Smooth muscle cell (in vitro differentiated cells): ENCODE measurements at regions not wholly inside any gene's neighbourhood (a gene's known extent, or its start where the extent isn't known, plus 50 kb on each side); places are given as distances from the start of the nearest gene placed in this dataset.

Experiments
- DNase-seq: peaks from one replicate; lab custom pipeline; 2025; ENCODE audit not compliant: unreplicated experiment; lab: John Stamatoyannopoulos, UW
- H2AFZ ChIP-seq: fragments of 200-600 bp; sonication (generic); 2 replicates; pipeline ENCODE4 v1.6.0; 2016; ENCODE audit warnings: antibody characterized with exemption, low read depth, mild to moderate bottlenecking
- H3F3A ChIP-seq: fragments of 200-600 bp; sonication (generic); 2 replicates; pipeline ENCODE4 v1.6.0; 2017; ENCODE audit warnings: antibody characterized with exemption, low read depth
- H3K27ac ChIP-seq: fragments of 200-600 bp; sonication (generic); 2 replicates; pipeline ENCODE4 v1.5.1; 2016; ENCODE audit warnings: low read depth, mild to moderate bottlenecking
- H3K27me3 ChIP-seq: fragments of 200-600 bp; sonication (generic); 2 replicates; pipeline ENCODE4 v1.6.1; 2016; ENCODE audit warnings: low read depth, mild to moderate bottlenecking
- H3K36me3 ChIP-seq: fragments of 200-600 bp; sonication (generic); 2 replicates; pipeline ENCODE4 v1.5.1; 2016; ENCODE audit warnings: low read depth
- H3K4me1 ChIP-seq: fragments of 200-600 bp; sonication (generic); 2 replicates; pipeline ENCODE4 v1.5.1; 2016; ENCODE audit warnings: low read depth
- H3K4me2 ChIP-seq: fragments of 200-600 bp; sonication (generic); 2 replicates; pipeline ENCODE4 v1.6.0; 2016; ENCODE audit warnings: mild to moderate bottlenecking
- H3K4me3 ChIP-seq: fragments of 200-600 bp; sonication (generic); 2 replicates; pipeline ENCODE4 v1.5.1; 2016; ENCODE audit warnings: mild to moderate bottlenecking
- H3K79me2 ChIP-seq: fragments of 200-600 bp; sonication (generic); 2 replicates; pipeline ENCODE4 v1.6.0; 2016; ENCODE audit warnings: low read depth, mild to moderate bottlenecking
- H3K9ac ChIP-seq: fragments of 200-600 bp; sonication (generic); 2 replicates; pipeline ENCODE4 v1.6.0; 2016; ENCODE audit warnings: low read depth
- H3K9me3 ChIP-seq: fragments of 200-600 bp; sonication (generic); replicated peaks from 2 replicates; pipeline ENCODE4 v1.5.1; 2016; ENCODE audit warnings: low read depth
- H4K20me1 ChIP-seq: fragments of 200-600 bp; sonication (generic); 2 replicates; pipeline ENCODE4 v1.6.0; 2016; ENCODE audit warnings: low read depth
- WGBS: methylation state at CpG from one replicate; pipeline ENCODE4 v1.1.7; 2016; ENCODE audit warnings: low lambda C conversion rate; 5-methylcytosine and 5-hydroxymethylcytosine counted together
- TF ChIP-seq, protein P1 (sequence below): fragments of 200-600 bp; sonication (generic); IDR thresholded peaks from 2 replicates; pipeline ENCODE4 v1.5.1; 2017; ENCODE audit warnings: borderline replicate concordance, mild to moderate bottlenecking, antibody characterized with exemption; ENCODE audit not compliant: insufficient read depth, poor library complexity, severe bottlenecking

GRCh38 chrX:10794203-10794630 lies 173.8 kb upstream of the MID1 start:
- no peak overlapping the region for H2AFZ ChIP-seq
- H3K27me3 ChIP-seq = no peaks in the 10 kb centered on the region
- no peak overlapping the region for H3K27ac ChIP-seq
- no peaks in the 10 kb centered on the region for H3K36me3 ChIP-seq
- no peaks in the 10 kb centered on the region for H3K9me3 ChIP-seq
- no peaks in the 10 kb centered on the region for H3K79me2 ChIP-seq
- TF ChIP-seq, protein P1, sequence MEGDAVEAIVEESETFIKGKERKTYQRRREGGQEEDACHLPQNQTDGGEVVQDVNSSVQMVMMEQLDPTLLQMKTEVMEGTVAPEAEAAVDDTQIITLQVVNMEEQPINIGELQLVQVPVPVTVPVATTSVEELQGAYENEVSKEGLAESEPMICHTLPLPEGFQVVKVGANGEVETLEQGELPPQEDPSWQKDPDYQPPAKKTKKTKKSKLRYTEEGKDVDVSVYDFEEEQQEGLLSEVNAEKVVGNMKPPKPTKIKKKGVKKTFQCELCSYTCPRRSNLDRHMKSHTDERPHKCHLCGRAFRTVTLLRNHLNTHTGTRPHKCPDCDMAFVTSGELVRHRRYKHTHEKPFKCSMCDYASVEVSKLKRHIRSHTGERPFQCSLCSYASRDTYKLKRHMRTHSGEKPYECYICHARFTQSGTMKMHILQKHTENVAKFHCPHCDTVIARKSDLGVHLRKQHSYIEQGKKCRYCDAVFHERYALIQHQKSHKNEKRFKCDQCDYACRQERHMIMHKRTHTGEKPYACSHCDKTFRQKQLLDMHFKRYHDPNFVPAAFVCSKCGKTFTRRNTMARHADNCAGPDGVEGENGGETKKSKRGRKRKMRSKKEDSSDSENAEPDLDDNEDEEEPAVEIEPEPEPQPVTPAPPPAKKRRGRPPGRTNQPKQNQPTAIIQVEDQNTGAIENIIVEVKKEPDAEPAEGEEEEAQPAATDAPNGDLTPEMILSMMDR = no peak
- WGBS = 52% methylated on average over 1 of the region's 1 CpG
- no peak for DNase-seq
- H4K20me1 ChIP-seq = no peaks in the 10 kb centered on the region
- no peaks in the 10 kb centered on the region for H3F3A ChIP-seq
- H3K9ac ChIP-seq = no peak overlapping the region
- H3K4me3 ChIP-seq = no peak overlapping the region
- no peak overlapping the region for H3K4me2 ChIP-seq
- no peaks in the 10 kb centered on the region for H3K4me1 ChIP-seq

DNA sequence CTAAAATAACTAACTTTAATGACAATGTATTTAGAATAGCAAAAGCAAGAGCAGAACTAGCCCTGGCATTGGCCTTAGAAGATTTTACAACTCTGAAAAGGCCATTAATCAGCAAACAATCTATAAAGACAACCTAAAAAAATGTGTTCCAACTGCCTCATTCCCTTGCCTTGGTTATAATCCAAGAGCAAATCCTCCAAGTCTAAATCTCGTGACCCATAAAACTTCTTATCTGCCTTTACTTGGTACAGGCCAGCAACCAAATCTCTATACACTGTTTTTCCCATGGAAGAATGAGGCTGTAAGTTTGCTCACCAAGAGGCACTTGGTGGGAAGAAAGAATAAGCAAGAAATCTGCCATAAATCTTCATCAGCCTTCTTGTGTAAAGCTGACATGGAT lies 175.3 kb upstream of the MID1 start:
- Histone ChIP-seq H3K4me3 (no peak overlapping the region), H3K9ac (no peak overlapping the region), H3K4me1 (no peaks in the 10 kb centered on the region), H3K27ac (peak overlapping the region; percentile 19), H3K79me2 (no peaks in the 10 kb centered on the region), H3K27me3 (no peaks in the 10 kb centered on the region), H4K20me1 (no peaks in the 10 kb centered on the region), H2AFZ (no peak overlapping the region), H3K4me2 (no peak overlapping the region), H3F3A (no peaks in the 10 kb centered on the region), H3K36me3 (no peaks in the 10 kb centered on the region), H3K9me3 (no peaks in the 10 kb centered on the region)
- 45% methylated on average over 1 of the region's 1 CpG for WGBS
- TF ChIP-seq, protein P1 = no peak
- DNase-seq = no peak

- Histone ChIP-seq H3K4me3 (no peak overlapping the region), H2AFZ (no peak overlapping the region), H3K79me2 (no peaks in the 10 kb centered on the region), H3K4me2 (no peak overlapping the region), H3K4me1 (no peaks in the 10 kb centered on the region), H3F3A (no peaks in the 10 kb centered on the region), H3K9ac (no peak overlapping the region), H4K20me1 (no peaks in the 10 kb centered on the region), H3K27ac (peak overlapping the region; percentile 36), H3K36me3 (no peaks in the 10 kb centered on the region), H3K9me3 (no peaks in the 10 kb centered on the region), H3K27me3 (no peaks in the 10 kb centered on the region)
- WGBS = 51% methylated on average over 4 of the region's 4 CpGs
- DNase-seq = no peak
- TF ChIP-seq, protein P1 = no peak
These were observed 177.1 kb upstream of the MID1 start for GRCh38 chrX:10797466-10797865.

GRCh38 chrX:10798041-10798440 lies 177.7 kb upstream of the MID1 start:
- H2AFZ ChIP-seq = no peak overlapping the region

More at GRCh38 chrX:10798041-10798440, 177.7 kb upstream of the MID1 start:
- Histone ChIP-seq H3K36me3 (no peaks in the 10 kb centered on the region), H3K4me2 (no peak overlapping the region), H3K4me3 (no peak overlapping the region), H3K4me1 (no peaks in the 10 kb centered on the region), H3K27me3 (no peaks in the 10 kb centered on the region), H3F3A (no peaks in the 10 kb centered on the region), H3K9me3 (no peaks in the 10 kb centered on the region), H3K79me2 (no peaks in the 10 kb centered on the region), H4K20me1 (no peaks in the 10 kb centered on the region), H3K9ac (no peak overlapping the region), H3K27ac (peak overlapping the region; percentile 36)
- 46% methylated on average over 3 of the region's 3 CpGs for WGBS
- DNase-seq = no peak
- TF ChIP-seq, protein P1 = no peak
